Activated CD4-positive, alpha-beta T cell treated with anti-CD3 and anti-CD28 coated beads, Interleukin-2, amount 50 U/mL, for 16 hours (primary cell): ENCODE measurements at regions not wholly inside any gene's neighbourhood (a gene's known extent, or its start where the extent isn't known, plus 50 kb on each side); places are given as distances from the start of the nearest gene placed in this dataset.

Experiments
- DNase-seq: peaks from one replicate; pipeline ENCODE4 v3.0.0-alpha.2; 2020

GRCh38 chr5:9905661-9906060 is 275.5 kb upstream of the TAS2R1 start:
- no peak for DNase-seq

DNA sequence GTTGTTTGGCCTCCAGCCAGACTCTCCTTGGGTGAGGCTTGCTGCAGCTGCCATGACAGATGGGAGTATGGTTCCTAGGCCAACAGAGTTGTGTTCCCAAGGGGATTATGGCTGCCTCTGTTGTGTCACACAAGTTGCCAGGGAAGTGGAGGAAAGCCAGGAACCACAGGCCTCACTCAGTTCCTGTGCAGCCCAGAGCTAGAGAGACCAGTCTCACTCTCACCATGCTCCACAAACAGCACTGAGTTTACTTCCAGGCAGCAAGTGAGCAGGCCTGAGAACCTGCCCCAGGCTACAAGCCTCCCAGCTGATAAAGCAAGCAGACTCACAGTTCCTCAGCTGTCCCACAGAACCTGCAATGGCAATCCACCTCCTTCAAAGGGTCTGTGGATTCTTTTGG is 273.6 kb upstream of the TAS2R1 start:
- DNase-seq = no peak

- DNase-seq = no peak
These were observed 268.2 kb upstream of the TAS2R1 start for GRCh38 chr5:9898319-9898718.

- DNase-seq = no peak
These were observed 265.1 kb upstream of the TAS2R1 start for GRCh38 chr5:9895302-9895645.

- no peak for DNase-seq
These were observed 264.6 kb upstream of the TAS2R1 start for GRCh38 chr5:9894571-9895301.

DNA sequence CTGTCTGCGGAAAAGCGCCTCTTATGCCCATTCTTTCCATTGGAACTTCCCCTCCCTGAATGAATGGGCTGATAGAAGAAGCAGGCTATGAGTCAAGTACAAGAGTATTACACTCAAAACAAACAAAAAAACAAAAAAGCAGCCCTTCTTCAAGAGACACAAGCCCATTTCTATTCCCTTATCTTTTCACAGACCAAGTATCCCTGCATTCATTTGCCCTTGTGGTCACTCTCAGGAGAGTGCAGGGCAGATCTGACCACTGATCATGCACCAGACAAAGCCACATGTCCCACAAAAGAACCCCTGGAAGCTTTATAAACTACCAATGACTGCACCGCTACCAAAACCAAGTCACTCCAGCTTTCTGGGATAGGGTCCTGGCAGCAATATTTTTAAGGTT is 262.5 kb upstream of the TAS2R1 start:
- DNase-seq = no peak

- no peak for DNase-seq
These were observed 259.4 kb upstream of the TAS2R1 start for GRCh38 chr5:9889511-9889910.

GRCh38 chr5:9888501-9888901 is 258.4 kb upstream of the TAS2R1 start:
- DNase-seq = no peak

- DNase-seq = no peak
These were observed 255.0 kb upstream of the TAS2R1 start for GRCh38 chr5:9885164-9885563.

- no peak for DNase-seq
These were observed 248.1 kb upstream of the TAS2R1 start for GRCh38 chr5:9878206-9878605.

DNA sequence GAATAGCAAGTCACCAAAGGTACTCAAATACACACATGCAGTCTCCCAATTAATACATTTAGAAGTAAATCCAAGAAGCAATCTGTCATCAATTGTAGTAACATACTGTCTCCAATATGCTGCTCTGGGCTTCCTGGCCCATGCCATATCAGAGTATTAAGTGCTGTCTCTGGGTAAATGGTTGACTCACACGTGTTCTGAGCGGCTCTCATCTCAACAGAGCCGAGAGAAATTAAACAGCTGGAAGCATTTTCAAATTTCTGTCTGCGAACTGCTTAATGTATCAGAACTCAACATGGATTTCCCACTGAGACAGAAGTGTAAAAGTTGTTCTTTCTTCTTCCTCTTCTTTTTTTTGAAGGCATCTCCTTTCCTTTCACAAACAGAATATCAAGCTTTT is 247.3 kb upstream of the TAS2R1 start:
- DNase-seq = no peak

DNA sequence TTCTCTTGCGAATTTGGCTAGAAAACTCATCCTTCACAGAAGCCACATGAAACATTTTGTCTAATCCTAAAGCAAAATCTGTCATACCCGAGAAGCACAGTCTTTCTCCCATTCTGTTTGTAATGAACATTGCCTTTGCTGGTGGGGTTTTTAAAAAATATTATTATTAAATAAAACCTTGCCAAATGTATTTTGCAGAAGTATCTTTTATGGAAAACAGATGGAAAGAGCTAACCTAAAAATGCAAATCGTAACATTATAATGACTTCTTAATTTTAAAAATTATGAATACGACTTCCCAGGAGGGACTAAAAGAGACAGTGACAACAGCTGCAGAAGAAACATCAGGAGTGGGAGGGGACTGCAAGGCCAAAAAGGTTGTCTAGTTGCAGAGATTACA is 246.3 kb upstream of the TAS2R1 start:
- DNase-seq = no peak

- DNase-seq = no peak
These were observed 239.6 kb upstream of the TAS2R1 start for GRCh38 chr5:9869616-9870288.

GRCh38 chr5:9865574-9865973 is 235.4 kb upstream of the TAS2R1 start:
- DNase-seq = no peak

- DNase-seq = no peak
These were observed 234.6 kb upstream of the TAS2R1 start for GRCh38 chr5:9864791-9865190.

DNA sequence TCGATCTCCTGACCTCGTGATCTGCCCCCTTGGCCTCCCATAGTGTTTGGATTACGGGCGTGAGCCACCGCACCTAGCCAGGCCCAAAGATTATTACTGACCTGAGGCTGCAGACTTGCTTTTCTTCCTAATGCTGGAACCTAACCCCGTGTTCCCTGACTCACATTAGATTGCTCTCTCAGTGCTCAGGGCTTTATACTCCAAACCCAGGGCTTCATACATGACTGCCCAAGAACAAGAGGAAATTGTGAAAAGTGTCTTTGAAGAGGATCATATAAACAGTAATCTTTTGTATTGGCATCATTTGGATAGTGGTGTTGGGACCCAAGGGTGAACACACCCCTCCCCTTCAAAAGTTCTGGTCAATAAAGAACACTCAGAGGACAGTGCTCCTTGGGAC is 233.3 kb upstream of the TAS2R1 start:
- no peak for DNase-seq

DNA sequence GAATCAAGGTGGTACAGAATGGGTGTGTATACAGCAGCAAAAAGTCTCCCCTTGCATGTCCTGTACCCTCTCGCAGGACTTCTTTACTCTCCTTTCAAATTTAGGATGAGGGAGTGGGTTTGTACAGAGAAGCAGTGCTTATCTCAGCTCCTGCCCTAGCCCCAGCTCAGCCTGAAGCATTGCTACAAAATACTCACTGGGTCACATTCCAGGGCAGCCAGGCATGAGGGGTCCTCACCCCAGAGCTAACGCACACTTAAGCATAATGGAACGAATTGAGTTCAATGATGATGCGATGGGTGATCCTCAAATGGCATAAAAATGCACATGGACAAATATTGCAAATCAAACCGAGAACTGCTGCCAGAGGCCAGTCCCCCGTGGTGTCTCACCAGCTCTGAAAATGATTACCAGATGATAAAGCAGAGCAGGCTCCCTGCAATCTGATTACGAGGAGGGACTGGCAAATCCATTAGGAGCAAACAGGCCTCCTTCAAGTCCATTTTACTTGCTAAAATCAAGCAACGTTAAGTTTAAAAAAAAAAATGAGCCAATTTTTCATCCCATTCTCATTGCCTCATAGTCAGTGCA is 231.6 kb upstream of the TAS2R1 start:
- DNase-seq = no peak

DNA sequence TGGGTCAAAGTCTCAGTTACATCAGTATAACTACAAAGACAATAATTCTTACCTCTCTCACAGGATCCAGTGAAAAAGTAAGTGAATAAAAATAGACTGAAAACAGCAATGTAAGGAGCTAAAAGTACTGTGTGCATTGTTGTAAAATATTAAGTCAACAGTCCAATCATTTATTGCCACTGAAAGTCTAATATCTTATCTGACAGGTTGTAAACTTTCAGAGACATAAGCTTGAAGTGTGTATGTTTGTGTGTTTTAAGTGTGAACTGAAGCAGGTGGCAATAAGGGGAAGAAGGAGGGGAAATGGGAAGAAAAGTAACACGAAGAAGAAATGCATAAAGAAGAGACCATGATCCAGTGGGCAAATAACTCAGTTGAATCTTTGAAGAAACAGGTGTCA is 229.7 kb upstream of the TAS2R1 start:
- DNase-seq = no peak

DNA sequence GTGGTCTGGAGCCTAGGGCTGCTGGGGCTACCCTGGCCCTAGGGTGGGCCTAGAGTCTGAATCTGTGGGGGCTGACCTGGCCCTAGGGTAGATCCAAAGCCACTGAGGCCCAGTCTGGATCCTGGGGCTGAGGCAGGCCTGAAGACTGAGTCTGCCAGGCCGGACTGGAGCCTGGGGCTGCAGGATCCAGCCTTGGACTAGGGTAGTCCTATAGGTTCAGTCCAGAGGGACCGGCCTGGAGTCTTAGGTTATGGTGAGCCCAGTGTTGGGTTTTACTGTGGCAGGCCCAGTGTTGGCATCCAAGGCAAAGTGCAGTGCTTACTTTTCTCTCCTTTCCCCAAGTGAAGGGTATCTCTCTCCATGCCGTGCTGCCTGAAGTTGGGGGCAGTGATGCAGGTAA is 227.9 kb upstream of the TAS2R1 start:
- no peak for DNase-seq

- DNase-seq = no peak
These were observed 223.2 kb upstream of the TAS2R1 start for GRCh38 chr5:9853309-9853708.

- DNase-seq = no peak
These were observed 222.5 kb upstream of the TAS2R1 start for GRCh38 chr5:9852671-9853070.

DNA sequence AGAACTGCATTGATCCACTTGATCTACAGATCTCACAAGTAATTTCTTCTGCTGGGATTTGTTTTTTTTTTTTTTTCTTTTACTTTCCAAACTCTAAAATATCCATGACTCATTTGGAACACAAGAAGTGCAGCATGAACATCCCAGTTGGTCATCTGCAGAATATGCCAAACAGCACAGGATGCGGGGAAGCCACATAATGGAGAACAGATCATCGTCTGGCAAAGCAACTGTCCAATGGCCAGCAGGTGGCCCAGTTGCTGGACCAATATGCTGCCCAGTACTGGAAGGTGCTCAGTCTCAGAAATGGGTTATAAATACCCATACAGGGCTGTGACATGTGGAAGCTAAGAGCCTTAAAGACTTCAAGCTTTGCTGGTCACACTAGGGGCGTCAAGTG is 221.3 kb upstream of the TAS2R1 start:
- DNase-seq = no peak

DNA sequence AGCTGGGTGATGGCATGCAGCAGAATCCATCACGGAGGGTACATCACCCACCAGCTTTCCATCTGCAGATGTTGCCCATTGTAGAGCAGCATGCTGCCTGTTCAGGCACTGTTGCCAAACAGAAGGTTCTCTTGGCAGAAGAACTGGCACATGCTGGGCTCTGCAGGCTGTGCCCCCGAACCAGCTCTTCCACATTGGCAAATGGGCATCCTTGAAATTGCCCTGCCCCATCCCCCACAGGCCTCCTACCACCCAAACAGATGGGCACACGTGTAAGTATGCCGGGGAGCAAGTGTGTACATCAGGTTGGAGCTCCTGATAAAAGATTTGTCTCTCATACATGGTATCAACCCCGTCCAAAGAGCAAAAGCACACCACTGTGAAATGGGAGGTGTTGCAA is 220.3 kb upstream of the TAS2R1 start:
- DNase-seq = no peak

GRCh38 chr5:9847631-9848030 is 217.5 kb upstream of the TAS2R1 start:
- DNase-seq = no peak

DNA sequence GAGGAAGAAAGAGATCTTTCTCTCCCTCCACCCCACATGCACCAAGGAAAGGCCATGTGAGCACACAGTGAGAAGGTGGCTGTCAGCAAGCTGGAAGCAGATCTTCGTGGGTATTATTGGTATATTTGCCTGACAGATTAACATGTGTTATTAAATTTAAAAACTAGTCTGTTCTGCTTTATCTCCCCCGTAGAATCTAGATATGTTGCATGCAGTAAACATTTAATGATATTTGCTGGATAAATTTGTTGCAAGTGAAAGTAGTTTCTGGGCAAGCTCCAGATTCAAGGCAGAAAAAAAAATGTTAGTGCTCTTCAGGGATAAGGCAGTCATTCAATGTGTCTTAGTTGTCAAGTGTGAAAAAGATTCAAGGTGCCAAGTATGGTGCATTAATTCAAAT is 215.0 kb upstream of the TAS2R1 start:
- DNase-seq = no peak
